ENCODE measurements at regions not wholly inside any gene's neighbourhood (a gene's known extent, or its start where the extent isn't known, plus 50 kb on each side); places are given as distances from the start of the nearest gene placed in this dataset.

DNA sequence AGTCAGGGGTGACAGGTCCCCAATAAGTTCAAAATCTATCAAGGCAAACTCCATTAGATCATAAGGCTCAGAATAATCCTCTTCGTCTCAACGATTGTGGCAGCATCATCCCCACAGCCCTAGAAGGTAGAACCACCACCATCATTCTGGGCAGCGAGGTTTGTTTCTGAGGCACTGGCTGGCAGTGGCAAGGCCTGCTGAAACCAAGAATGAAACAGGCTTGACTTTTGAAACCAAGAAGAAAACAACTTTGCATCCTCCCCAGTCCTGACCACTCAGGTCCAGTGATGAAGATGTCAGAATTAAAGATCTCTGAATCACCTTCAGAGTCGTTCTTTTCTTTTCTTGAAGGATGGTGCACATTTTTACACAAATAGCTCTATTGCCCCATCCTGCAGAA, 152.6 kb upstream of the SYT1 start:
- DNase-seq, result no peak

DNA sequence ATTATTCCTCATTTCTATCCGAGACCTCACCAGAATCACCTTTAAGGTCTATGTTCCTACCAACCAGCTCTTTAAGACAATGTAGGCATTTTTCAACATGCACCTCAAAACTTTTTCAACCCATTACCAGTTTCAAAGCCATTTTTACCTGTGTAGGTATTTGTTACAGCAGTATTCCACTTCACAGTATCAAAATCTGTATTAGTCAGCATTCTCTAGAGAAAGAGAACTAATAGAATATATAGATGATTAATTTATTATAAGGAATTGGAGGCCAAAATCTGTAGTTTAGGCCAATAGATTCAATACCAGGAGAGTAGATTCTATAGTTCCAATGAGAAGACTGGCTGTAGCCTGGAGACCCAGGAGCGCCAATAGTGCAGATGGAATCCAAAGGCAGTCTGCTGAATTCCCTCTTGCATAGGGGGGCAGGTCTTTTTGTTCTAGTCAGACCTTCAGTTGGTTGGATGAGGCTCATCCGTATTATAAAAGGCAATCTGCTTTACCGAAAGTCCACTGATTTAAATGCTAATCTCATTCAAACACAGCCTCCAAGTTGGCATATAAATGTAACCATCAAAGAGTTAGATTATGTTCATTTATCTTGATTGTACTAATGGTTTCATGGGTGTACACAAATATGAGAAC, 151.6 kb upstream of the SYT1 start:
- DNase-seq, result no peak

- DNase-seq, result no peak
These were observed 144.9 kb upstream of the SYT1 start for GRCh38 chr12:78719721-78720120.

DNA sequence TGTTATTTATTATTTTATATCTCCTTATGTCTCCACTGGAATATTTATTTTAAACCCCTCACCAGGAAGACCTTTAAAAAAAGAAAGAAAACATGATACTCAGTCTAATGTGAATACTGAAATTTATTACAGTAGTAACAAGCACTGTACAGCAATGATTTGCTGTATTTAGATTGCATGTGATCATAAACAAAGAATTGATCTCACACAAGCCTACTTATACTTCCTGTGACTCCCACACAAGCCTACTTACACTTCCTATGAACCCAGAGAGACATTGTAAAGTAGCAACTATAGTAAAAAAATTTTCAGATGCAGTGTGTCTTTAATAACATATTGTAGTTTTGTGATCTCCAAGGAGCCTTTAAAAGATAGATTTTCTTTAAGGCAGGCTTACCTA, 142.7 kb upstream of the SYT1 start:
- no peak for DNase-seq

GRCh38 chr12:78725033-78725432, 139.5 kb upstream of the SYT1 start:
- no peak for DNase-seq

GRCh38 chr12:78725951-78726580, 138.5 kb upstream of the SYT1 start:
- DNase-seq, result no peak

GRCh38 chr12:78726854-78727253, 137.7 kb upstream of the SYT1 start:
- DNase-seq, result no peak

DNA sequence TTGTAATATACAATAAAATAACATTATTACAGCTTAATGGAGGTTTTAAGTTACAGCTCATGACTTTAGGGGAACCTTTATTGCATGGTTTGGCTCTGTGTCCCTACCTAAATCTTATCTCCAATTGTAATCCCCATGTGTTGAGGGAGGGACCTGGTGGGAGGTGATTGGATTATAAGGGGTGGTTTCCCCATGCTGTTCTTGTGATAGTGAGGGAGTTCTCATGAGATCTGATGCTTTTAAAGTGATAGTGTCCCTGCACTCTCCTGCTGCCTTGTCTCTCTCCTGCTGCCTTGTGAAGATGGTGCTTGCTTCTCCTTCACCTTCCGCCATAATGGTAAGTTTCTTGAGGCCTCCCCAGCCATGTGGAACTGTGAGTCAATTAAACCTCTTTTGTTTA, 132.1 kb upstream of the SYT1 start:
- no peak for DNase-seq

DNA sequence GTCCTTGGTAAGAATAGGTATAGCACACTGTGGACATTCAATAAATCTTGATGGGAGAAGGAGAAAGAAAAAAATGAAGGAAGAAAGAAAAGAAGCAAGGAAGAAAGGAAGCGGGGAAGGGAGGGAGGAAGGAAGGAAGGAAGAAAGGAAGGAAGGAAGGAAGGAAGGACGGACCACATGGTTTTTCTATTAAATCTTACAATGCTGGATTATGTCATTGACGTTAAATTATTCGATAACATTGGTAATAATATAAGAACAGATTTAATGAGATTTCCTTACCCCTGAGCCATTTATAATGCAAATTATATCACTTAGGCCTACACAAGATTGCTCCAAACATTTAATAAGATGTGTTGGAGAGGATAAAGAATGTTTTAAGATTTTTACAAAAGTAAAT, 124.9 kb upstream of the SYT1 start:
- DNase-seq, result no peak

DNA sequence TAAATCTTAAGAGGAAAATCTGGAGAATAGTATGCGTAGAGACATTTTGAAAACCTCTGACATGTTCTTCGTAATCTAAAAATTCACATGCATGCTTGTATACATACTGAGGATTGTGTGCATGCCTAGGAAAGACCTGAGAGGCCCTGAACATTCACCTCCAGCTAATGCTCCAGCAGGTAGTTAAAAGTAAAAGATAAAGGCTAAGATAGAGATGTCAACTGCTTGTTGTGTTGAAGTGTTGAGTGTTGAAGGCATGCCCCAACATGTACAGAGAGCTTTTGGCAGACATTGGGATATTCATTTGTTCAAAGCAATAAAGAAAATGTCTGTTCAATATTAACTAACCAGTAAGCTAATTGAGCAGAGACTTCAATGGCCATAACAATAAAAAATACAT, 118.6 kb upstream of the SYT1 start:
- DNase-seq, result peak; percentile 60

DNA sequence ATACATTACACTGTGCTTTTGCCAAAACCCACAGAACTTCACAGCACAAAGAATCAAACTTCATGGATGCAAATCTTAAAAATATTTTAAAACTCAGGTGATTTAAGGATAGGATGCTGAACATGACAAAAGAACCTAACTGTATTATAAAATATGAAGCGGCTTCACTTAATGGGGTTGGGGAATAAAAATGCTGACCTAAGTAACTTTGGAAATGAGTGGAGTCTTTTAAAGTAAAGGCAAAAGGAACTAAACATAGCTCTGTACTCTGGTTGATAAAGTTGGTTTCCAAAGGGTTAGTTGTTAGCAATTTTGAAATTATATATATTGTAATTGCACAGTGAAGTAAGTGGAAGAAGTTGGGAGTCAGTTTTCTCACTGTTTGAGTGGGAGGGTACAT, 111.5 kb upstream of the SYT1 start:
- no peak for DNase-seq

- no peak for DNase-seq
These were observed 107.6 kb upstream of the SYT1 start for GRCh38 chr12:78756936-78757335.

DNA sequence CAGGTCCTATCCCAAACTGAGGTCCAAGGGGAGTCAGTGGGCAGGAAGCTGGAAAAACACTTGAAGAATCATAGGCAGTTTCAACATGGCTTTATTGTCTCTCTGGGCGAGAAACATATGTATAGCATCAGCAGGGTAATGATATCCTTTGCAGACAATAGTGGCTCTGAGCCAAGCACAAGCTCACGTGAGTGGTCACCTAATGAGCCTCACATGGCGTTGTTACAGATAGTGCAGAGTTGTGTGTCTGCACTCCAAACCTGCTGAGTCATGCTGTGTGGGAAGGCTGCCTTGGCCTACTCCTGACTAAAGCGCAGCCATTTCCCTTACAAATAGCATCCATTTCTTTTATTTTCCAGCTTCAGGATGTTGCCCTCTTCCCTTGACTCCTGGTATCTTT, 105.2 kb upstream of the SYT1 start:
- peak; percentile 30 for DNase-seq

GRCh38 chr12:78760906-78761305, 103.7 kb upstream of the SYT1 start:
- DNase-seq, result no peak

DNA sequence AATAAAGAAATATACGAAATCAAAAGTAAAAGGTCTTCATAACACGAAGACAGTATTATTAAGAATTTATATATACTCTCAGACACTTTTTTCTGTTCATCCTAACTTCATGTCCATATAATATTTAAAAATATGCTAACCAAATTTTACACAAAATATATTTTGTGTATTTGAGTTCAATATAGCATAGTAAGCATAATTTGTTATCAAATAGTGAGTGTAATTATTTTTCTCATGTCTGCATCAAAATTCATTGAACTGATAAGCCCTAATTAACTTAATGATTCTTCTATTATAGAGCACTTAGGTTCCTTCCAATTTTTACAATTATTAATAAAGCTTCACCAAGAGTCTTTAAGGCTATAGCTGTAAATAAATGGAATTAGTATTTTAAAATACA, 99.7 kb upstream of the SYT1 start:
- no peak for DNase-seq

- DNase-seq, result no peak
These were observed 97.2 kb upstream of the SYT1 start for GRCh38 chr12:78767264-78767981.

GRCh38 chr12:78778339-78778738, 86.2 kb upstream of the SYT1 start:
- DNase-seq, result no peak

- peak; percentile 9 for DNase-seq
These were observed 77.0 kb upstream of the SYT1 start for GRCh38 chr12:78787576-78787975.

DNA sequence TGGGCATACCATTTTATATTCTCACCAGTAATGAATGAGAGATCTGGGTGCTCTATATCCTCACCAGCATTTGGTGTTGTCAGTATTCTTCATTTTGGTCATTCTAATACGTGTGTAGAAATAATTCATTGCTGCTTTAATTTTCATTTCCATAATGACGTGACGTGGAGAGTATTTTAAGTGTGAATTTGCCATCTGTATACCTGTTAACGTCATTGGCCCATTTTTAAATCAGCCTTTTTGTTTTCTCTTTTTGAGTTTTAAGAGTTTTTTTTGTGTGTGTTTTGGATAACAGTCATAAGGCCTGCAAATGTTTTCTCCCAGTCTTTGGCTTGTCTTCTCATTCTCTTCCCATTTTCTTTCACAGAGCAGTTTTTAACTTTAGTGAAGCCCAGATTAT, 74.4 kb upstream of the SYT1 start:
- DNase-seq, result no peak

- DNase-seq, result peak; percentile 51
These were observed 72.4 kb upstream of the SYT1 start for GRCh38 chr12:78792052-78792698.

DNA sequence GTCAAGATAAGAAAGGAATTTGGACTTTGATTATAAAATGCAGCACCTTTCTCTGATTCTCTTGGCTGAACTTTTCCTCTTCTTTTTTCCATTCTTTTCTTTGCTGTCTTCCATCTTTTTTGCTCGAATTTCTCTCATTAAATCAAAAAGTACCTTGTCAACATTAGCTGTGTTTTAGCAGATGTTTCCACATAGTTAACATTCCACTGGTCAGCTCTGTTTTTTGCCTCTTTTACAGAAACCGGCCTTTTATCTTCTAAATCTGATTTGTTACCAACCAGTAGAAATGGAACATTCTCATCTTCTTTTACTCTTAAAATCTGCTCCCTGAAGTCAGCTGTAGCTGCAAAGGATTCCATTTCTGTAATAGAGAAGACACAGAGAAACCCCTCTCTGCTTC, 71.1 kb upstream of the SYT1 start:
- no peak for DNase-seq

DNA sequence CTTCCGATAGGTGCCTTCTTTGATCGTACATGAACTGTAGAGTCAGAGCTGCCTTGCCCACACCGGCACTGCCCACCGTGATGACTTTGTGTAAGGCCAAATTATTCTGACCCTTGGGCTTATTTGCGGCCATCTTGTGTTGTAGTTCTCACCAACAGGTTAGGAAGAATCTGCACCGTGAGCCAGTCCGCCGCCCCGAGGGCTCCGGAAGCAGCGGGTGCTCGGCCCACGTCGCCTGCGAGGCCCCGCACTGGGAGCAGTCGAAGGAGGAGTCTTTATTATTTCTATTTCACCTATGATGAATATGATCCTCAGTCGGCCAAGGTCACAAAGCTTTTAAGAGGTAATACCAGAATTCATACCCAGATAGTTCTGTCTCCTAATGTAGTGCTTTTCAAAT, 70.6 kb upstream of the SYT1 start:
- no peak for DNase-seq

- DNase-seq, result no peak
These were observed 68.6 kb upstream of the SYT1 start for GRCh38 chr12:78795934-78796445.
